ENCODE measurements at regions not wholly inside any gene's neighbourhood (a gene's known extent, or its start where the extent isn't known, plus 50 kb on each side); places are given as distances from the start of the nearest gene placed in this dataset.

DNA sequence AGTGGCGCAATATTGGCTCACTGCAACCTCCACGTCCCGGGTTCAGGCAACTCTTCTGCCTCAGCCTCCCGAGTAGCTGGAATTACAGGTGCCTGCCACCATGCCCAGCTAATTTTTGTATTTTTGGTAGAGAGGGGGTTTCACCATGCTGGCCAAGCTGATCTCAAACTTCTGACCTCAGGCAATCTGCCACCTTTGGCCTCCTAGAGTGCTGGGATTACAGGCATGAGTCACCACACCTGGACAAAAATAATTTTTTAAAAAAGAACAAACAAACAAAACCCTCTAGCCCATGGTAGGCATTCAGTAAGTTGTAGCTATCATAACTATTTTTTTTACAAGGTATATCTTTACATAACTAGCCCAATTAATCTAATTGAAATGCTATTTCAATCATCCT is 73.9 kb upstream of the CAPRIN1 start:
- TF ChIP-seq, protein P1, sequence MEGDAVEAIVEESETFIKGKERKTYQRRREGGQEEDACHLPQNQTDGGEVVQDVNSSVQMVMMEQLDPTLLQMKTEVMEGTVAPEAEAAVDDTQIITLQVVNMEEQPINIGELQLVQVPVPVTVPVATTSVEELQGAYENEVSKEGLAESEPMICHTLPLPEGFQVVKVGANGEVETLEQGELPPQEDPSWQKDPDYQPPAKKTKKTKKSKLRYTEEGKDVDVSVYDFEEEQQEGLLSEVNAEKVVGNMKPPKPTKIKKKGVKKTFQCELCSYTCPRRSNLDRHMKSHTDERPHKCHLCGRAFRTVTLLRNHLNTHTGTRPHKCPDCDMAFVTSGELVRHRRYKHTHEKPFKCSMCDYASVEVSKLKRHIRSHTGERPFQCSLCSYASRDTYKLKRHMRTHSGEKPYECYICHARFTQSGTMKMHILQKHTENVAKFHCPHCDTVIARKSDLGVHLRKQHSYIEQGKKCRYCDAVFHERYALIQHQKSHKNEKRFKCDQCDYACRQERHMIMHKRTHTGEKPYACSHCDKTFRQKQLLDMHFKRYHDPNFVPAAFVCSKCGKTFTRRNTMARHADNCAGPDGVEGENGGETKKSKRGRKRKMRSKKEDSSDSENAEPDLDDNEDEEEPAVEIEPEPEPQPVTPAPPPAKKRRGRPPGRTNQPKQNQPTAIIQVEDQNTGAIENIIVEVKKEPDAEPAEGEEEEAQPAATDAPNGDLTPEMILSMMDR (IDR thresholded peaks at IDR 0.05) = no peak
- TF ChIP-seq EZH2 (IDR thresholded peaks at IDR 0.05) = no peak
